Endothelial cell (in vitro differentiated cells): ENCODE measurements at regions not wholly inside any gene's neighbourhood (a gene's known extent, or its start where the extent isn't known, plus 50 kb on each side); places are given as distances from the start of the nearest gene placed in this dataset.

Experiments
- DNase-seq: peaks from one replicate; pipeline ENCODE4 v3.0.0; 2021; ENCODE audit warnings: low spot score
- H3K27ac Mint-ChIP-seq: one replicate; pipeline ENCODE4 v1.8.0; 2021; ENCODE audit warnings: mixed read lengths, inconsistent platforms; ENCODE audit not compliant: unreplicated experiment
- H3K27me3 Mint-ChIP-seq: one replicate; pipeline ENCODE4 v1.8.0; 2021; ENCODE audit warnings: mild to moderate bottlenecking, moderate library complexity, mixed read lengths, inconsistent platforms; ENCODE audit not compliant: unreplicated experiment
- H3K36me3 Mint-ChIP-seq: one replicate; pipeline ENCODE4 v1.8.0; 2021; ENCODE audit warnings: mild to moderate bottlenecking, low read depth, mixed read lengths, inconsistent platforms; ENCODE audit not compliant: unreplicated experiment
- H3K4me1 Mint-ChIP-seq: one replicate; pipeline ENCODE4 v1.8.0; 2021; ENCODE audit warnings: mild to moderate bottlenecking, mixed read lengths, inconsistent platforms; ENCODE audit not compliant: unreplicated experiment
- H3K4me3 Mint-ChIP-seq: one replicate; pipeline ENCODE4 v1.8.0; 2021; ENCODE audit warnings: mild to moderate bottlenecking, mixed read lengths, inconsistent platforms; ENCODE audit not compliant: unreplicated experiment
- H3K9me3 Mint-ChIP-seq: one replicate; pipeline ENCODE4 v1.8.0; 2021; ENCODE audit warnings: mixed read lengths, inconsistent platforms; ENCODE audit not compliant: unreplicated experiment
- TF ChIP-seq, protein P1 (sequence below): fragments of 200-600 bp; sonication (generic); IDR thresholded peaks from one replicate; pipeline ENCODE4 v1.5.0; 2021; ENCODE audit warnings: antibody characterized with exemption; ENCODE audit not compliant: unreplicated experiment

DNA sequence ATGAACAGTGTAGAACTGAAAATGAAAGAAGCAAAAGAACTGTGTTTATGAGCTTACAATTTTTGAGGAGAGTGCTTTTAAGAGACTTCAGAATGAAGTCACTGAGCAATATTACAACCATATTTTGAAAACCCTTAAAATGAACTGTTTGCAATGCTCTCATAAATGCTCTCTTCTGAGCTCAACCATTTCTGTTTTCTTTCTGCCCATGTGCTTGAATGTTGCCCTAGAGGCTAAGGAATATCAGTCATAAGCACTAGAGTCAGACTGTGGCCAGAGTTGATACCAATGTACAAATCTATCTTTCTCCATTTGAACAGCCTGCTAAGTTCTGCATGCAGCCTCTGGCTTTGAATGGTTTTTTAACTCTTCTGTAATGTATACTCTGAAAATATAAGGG is 1092.8 kb downstream of the PCDH9 start:
- no peaks in the 10 kb centered on the region for H3K27me3 Mint-ChIP-seq
- H3K27ac Mint-ChIP-seq, result no peak overlapping the region
- no peaks in the 10 kb centered on the region for H3K4me1 Mint-ChIP-seq
- TF ChIP-seq, protein P1, sequence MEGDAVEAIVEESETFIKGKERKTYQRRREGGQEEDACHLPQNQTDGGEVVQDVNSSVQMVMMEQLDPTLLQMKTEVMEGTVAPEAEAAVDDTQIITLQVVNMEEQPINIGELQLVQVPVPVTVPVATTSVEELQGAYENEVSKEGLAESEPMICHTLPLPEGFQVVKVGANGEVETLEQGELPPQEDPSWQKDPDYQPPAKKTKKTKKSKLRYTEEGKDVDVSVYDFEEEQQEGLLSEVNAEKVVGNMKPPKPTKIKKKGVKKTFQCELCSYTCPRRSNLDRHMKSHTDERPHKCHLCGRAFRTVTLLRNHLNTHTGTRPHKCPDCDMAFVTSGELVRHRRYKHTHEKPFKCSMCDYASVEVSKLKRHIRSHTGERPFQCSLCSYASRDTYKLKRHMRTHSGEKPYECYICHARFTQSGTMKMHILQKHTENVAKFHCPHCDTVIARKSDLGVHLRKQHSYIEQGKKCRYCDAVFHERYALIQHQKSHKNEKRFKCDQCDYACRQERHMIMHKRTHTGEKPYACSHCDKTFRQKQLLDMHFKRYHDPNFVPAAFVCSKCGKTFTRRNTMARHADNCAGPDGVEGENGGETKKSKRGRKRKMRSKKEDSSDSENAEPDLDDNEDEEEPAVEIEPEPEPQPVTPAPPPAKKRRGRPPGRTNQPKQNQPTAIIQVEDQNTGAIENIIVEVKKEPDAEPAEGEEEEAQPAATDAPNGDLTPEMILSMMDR, result no peak
- no peak for DNase-seq
- no peaks in the 10 kb centered on the region for H3K9me3 Mint-ChIP-seq
- H3K4me3 Mint-ChIP-seq, result no peak overlapping the region
- H3K36me3 Mint-ChIP-seq, result no peaks in the 10 kb centered on the region

DNA sequence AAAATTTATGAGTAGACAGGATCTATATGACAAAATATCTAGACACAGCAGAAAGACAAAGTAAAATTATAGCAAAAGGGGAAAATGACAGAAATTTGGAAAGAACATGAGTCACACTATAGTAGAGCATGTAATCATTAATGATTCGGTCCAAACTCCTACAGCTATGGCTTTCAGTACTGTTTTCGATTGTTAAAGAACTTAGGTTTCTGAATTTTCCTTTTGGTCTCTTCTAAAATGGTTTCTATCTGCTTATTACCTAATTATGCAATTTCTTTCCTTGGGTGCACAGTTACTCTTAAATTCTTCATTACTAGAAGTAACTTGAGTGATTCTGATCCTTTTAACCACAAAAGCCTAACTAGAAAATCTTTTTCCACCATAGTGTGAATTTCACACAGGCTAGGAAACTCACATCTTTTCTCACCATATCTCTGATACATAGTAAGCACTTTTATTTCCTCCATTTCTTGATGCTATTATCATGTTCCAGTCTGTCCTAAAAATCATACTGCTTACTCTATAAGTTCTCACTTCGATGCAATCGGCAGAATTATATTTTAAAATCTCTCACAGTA is 1101.4 kb downstream of the PCDH9 start:
- H3K36me3 Mint-ChIP-seq, result no peaks in the 10 kb centered on the region
- H3K27ac Mint-ChIP-seq, result no peak overlapping the region
- H3K27me3 Mint-ChIP-seq, result no peaks in the 10 kb centered on the region
- H3K4me1 Mint-ChIP-seq, result no peaks in the 10 kb centered on the region
- TF ChIP-seq, protein P1, result no peak
- DNase-seq, result no peak
- no peak overlapping the region for H3K4me3 Mint-ChIP-seq
- no peaks in the 10 kb centered on the region for H3K9me3 Mint-ChIP-seq

DNA sequence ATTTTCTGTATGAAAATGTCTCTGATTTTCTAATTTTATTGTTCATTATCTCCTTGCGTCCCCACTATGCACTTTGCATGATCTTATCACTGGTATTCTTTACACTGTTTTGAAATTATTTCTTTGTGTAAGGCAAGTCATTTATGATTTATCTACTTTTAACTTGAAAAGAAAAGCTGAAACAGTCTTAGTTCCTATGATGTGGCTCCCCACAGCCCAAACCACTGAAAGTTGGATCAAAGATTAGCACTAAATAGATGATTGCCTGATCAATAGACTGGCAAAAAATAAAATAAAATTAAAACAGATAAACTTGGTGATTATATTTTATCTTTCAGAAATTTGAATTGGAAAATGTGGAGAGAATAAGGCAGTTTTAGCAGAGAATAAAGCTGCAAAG is 1101.9 kb downstream of the PCDH9 start:
- Mint-ChIP-seq H3K27ac (no peak overlapping the region), H3K36me3 (no peaks in the 10 kb centered on the region), H3K4me3 (no peak overlapping the region), H3K4me1 (no peaks in the 10 kb centered on the region), H3K27me3 (no peaks in the 10 kb centered on the region), H3K9me3 (no peaks in the 10 kb centered on the region)
- no peak for DNase-seq
- TF ChIP-seq, protein P1, result no peak

DNA sequence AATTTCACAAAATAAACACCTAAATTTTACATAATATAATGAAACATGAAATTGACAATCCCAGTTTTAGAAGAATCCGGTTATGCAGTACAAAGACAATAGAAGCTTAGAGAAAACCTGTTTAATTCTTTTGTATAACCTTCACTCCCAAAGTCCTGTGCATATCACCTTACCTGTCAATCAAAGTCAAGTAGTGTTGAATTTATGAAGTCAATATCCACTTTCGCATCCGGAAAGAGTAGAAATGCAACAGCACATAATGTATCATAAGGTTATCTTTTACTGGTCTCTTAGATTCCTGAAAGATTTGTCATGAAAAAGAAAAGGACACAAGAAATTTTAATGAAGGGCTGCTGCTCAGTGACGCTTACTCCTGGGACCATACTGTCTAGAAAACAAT is 1112.6 kb downstream of the PCDH9 start:
- no peaks in the 10 kb centered on the region for H3K9me3 Mint-ChIP-seq
- DNase-seq, result no peak
- no peaks in the 10 kb centered on the region for H3K27me3 Mint-ChIP-seq
- TF ChIP-seq, protein P1, result no peak
- H3K4me1 Mint-ChIP-seq, result no peaks in the 10 kb centered on the region
- H3K27ac Mint-ChIP-seq, result no peak overlapping the region
- H3K36me3 Mint-ChIP-seq, result no peaks in the 10 kb centered on the region
- H3K4me3 Mint-ChIP-seq, result no peak overlapping the region

DNA sequence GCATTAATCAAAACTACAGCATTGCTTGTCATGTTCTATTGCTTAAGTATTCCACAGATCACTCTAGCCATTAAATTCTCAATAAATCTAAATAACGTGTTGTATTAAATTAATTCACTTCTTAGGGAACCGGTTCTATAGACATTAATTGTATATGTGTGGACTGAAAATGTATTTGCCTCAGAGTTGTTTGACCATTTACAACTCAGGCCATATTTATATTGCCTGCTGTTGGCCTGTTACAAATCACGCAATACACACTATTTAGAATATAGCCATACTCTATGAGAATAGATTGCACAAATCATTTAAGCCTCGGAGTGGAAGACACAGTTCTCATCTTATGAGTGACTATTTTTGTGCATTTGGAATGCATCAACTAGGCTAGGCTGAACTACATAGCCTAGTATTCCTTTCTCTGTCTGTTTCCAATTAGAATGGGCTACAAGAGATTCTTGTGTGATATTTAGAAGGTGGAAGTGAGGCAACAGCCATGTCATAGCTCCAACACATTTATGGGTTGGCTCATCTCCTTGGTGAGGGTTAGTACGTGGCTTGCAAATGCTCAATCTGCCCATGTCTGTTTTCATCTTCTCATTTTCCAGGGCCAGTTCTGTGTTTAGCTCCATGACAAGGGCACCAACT is 1116.1 kb downstream of the PCDH9 start:
- no peaks in the 10 kb centered on the region for H3K36me3 Mint-ChIP-seq
- no peak overlapping the region for H3K4me3 Mint-ChIP-seq
- no peaks in the 10 kb centered on the region for H3K4me1 Mint-ChIP-seq
- DNase-seq, result no peak
- no peak overlapping the region for H3K27ac Mint-ChIP-seq
- H3K9me3 Mint-ChIP-seq, result no peaks in the 10 kb centered on the region
- no peaks in the 10 kb centered on the region for H3K27me3 Mint-ChIP-seq
- TF ChIP-seq, protein P1, result no peak
